ENCODE measurements at regions not wholly inside any gene's neighbourhood (a gene's known extent, or its start where the extent isn't known, plus 50 kb on each side); places are given as distances from the start of the nearest gene placed in this dataset.

- no peak overlapping the region for H3K9ac ChIP-seq (ENCODE audit: low read depth in 1 of 2, low read length in 2 of 2)
- no peaks in the 10 kb centered on the region for H3K36me3 ChIP-seq (ENCODE audit: control insufficient read depth in 2 of 2, insufficient read depth in 2 of 2, low read length in 2 of 2)
- no peak overlapping the region for H3K27ac ChIP-seq (ENCODE audit: low read depth in 2 of 2, low read length in 2 of 2)
- no peaks in the 10 kb centered on the region for H3K4me1 ChIP-seq (ENCODE audit: control insufficient read depth in 2 of 2, insufficient read depth in 2 of 2, low read length in 2 of 2)
- H3K9me3 ChIP-seq (ENCODE audit: control insufficient read depth in 2 of 2, low read length in 2 of 2), result no peaks in the 10 kb centered on the region
- H3K27me3 ChIP-seq (ENCODE audit: control insufficient read depth in 2 of 2, insufficient read depth in 2 of 2, low read length in 2 of 2), result no peaks in the 10 kb centered on the region
- H3K4me3 ChIP-seq (ENCODE audit: low read length in 2 of 2), result no peak overlapping the region
These were observed 96.2 kb upstream of the AKT3 start for GRCh38 chr1:243946253-243946652.

- Histone ChIP-seq H3K9ac (ENCODE audit: low read depth in 1 of 2, low read length in 2 of 2) (no peak overlapping the region), H3K27ac (ENCODE audit: low read depth in 2 of 2, low read length in 2 of 2) (no peak overlapping the region), H3K4me1 (ENCODE audit: control insufficient read depth in 2 of 2, insufficient read depth in 2 of 2, low read length in 2 of 2) (no peaks in the 10 kb centered on the region), H3K4me3 (ENCODE audit: low read length in 2 of 2) (no peak overlapping the region), H3K36me3 (ENCODE audit: control insufficient read depth in 2 of 2, insufficient read depth in 2 of 2, low read length in 2 of 2) (no peaks in the 10 kb centered on the region), H3K27me3 (ENCODE audit: control insufficient read depth in 2 of 2, insufficient read depth in 2 of 2, low read length in 2 of 2) (no peaks in the 10 kb centered on the region), H3K9me3 (ENCODE audit: control insufficient read depth in 2 of 2, low read length in 2 of 2) (no peaks in the 10 kb centered on the region)
These were observed 95.7 kb upstream of the AKT3 start for GRCh38 chr1:243945727-243946126.

DNA sequence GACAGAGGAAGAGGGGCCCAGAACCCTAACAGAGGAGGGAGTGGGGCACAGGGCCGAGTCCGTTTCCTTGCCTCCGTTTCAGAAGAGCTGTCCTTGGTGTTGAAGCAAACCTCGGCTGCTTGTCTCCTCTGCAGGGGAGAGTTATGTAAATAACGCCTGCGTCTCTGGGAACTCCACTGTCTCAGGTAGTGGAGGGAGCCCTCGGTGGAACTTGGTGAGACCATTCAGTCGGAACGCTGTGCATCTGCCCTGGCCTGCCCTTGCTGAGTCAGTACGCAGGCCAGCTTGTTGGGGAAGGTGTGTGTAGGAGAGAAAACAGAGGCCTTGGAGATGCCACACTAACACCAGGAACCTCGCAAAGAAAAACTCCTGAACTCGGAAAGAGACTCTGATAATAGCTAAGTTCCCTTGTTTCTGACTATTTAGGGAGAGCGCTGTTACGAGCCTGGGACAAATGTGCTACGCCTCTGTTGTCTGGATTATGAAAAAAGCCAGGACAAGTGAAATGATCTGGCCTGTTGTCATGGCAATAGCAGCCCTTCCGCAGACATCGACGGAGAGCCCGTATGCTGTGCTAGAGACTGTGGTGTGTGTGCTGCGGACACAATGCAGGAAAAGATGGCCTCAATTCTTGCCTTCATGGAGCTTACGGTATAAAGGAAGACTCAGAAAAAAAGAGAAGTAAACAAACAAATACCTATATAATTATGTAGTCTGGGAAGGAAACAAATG is 94.6 kb upstream of the AKT3 start:
- Histone ChIP-seq H3K27ac (ENCODE audit: low read depth in 2 of 2, low read length in 2 of 2) (no peak overlapping the region), H3K9me3 (ENCODE audit: control insufficient read depth in 2 of 2, low read length in 2 of 2) (no peaks in the 10 kb centered on the region), H3K36me3 (ENCODE audit: control insufficient read depth in 2 of 2, insufficient read depth in 2 of 2, low read length in 2 of 2) (no peaks in the 10 kb centered on the region), H3K4me1 (ENCODE audit: control insufficient read depth in 2 of 2, insufficient read depth in 2 of 2, low read length in 2 of 2) (no peaks in the 10 kb centered on the region), H3K4me3 (ENCODE audit: low read length in 2 of 2) (no peak overlapping the region), H3K9ac (ENCODE audit: low read depth in 1 of 2, low read length in 2 of 2) (no peak overlapping the region), H3K27me3 (ENCODE audit: control insufficient read depth in 2 of 2, insufficient read depth in 2 of 2, low read length in 2 of 2) (no peaks in the 10 kb centered on the region)

- Histone ChIP-seq H3K9me3 (ENCODE audit: control insufficient read depth in 2 of 2, low read length in 2 of 2) (no peaks in the 10 kb centered on the region), H3K9ac (ENCODE audit: low read depth in 1 of 2, low read length in 2 of 2) (no peak overlapping the region), H3K27me3 (ENCODE audit: control insufficient read depth in 2 of 2, insufficient read depth in 2 of 2, low read length in 2 of 2) (no peaks in the 10 kb centered on the region), H3K4me1 (ENCODE audit: control insufficient read depth in 2 of 2, insufficient read depth in 2 of 2, low read length in 2 of 2) (no peaks in the 10 kb centered on the region), H3K4me3 (ENCODE audit: low read length in 2 of 2) (no peak overlapping the region), H3K27ac (ENCODE audit: low read depth in 2 of 2, low read length in 2 of 2) (no peak overlapping the region), H3K36me3 (ENCODE audit: control insufficient read depth in 2 of 2, insufficient read depth in 2 of 2, low read length in 2 of 2) (no peaks in the 10 kb centered on the region)
These were observed 93.8 kb upstream of the AKT3 start for GRCh38 chr1:243943671-243944428.

DNA sequence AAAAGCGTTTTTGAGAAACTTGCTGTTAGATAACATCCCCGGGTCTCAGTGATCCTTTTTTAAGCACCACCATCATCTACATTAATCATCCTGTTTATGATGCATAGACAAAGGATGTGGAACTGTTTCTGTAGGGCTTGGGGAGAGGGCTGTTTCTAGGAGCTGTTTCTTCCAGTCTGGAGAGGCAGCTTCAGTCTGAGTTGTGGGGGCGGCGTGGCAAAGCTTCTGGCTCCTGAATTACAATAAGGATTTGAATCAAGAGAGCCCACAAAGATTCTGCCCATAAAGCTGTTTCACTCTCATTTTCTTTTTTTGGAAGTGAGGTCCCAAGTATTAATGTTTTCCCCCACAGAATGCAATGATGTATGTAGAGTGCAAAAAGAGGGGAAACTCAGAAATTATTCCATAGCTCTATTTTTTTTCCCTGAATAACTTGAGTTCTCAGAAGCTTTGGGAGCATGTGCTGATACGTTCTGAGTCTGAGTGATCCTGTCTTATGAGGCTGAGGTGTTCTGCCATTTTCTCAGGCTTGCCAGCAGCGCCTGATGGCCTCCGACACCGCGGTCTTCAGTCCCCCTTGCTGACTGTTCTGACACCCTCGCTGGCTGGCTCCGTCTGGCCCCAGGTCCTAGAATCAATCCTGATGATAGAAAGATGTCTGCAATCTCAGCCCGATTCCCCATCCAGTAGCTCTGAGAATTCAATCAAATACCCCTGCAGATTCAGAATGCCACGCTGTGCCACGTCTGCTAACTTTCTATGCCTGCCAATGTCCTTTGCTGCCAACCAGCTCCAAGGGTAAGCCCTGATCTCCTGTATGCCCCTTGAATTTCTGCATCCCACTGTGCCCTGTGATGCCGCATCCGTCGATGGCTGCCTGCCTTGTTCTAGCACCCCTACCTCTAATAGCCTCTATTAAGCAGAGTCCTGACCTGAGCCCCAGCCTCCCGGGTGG is 92.4 kb upstream of the AKT3 start:
- no peak overlapping the region for H3K27ac ChIP-seq (ENCODE audit: low read depth in 2 of 2, low read length in 2 of 2)
- H3K9me3 ChIP-seq (ENCODE audit: control insufficient read depth in 2 of 2, low read length in 2 of 2), result no peaks in the 10 kb centered on the region
- no peaks in the 10 kb centered on the region for H3K4me1 ChIP-seq (ENCODE audit: control insufficient read depth in 2 of 2, insufficient read depth in 2 of 2, low read length in 2 of 2)
- H3K4me3 ChIP-seq (ENCODE audit: low read length in 2 of 2), result no peak overlapping the region
- no peak overlapping the region for H3K9ac ChIP-seq (ENCODE audit: low read depth in 1 of 2, low read length in 2 of 2)
- no peaks in the 10 kb centered on the region for H3K27me3 ChIP-seq (ENCODE audit: control insufficient read depth in 2 of 2, insufficient read depth in 2 of 2, low read length in 2 of 2)
- H3K36me3 ChIP-seq (ENCODE audit: control insufficient read depth in 2 of 2, insufficient read depth in 2 of 2, low read length in 2 of 2), result no peaks in the 10 kb centered on the region

- H3K4me1 ChIP-seq (ENCODE audit: control insufficient read depth in 2 of 2, insufficient read depth in 2 of 2, low read length in 2 of 2), result no peaks in the 10 kb centered on the region
- no peak overlapping the region for H3K4me3 ChIP-seq (ENCODE audit: low read length in 2 of 2)
- H3K9me3 ChIP-seq (ENCODE audit: control insufficient read depth in 2 of 2, low read length in 2 of 2), result no peaks in the 10 kb centered on the region
- no peaks in the 10 kb centered on the region for H3K27me3 ChIP-seq (ENCODE audit: control insufficient read depth in 2 of 2, insufficient read depth in 2 of 2, low read length in 2 of 2)
- no peak overlapping the region for H3K9ac ChIP-seq (ENCODE audit: low read depth in 1 of 2, low read length in 2 of 2)
- H3K27ac ChIP-seq (ENCODE audit: low read depth in 2 of 2, low read length in 2 of 2), result no peak overlapping the region
- no peaks in the 10 kb centered on the region for H3K36me3 ChIP-seq (ENCODE audit: control insufficient read depth in 2 of 2, insufficient read depth in 2 of 2, low read length in 2 of 2)
These were observed 90.4 kb upstream of the AKT3 start for GRCh38 chr1:243940451-243940850.

- H3K4me3 ChIP-seq (ENCODE audit: low read length in 2 of 2), result no peak overlapping the region
These were observed 89.3 kb upstream of the AKT3 start for GRCh38 chr1:243939167-243939848.

DNA sequence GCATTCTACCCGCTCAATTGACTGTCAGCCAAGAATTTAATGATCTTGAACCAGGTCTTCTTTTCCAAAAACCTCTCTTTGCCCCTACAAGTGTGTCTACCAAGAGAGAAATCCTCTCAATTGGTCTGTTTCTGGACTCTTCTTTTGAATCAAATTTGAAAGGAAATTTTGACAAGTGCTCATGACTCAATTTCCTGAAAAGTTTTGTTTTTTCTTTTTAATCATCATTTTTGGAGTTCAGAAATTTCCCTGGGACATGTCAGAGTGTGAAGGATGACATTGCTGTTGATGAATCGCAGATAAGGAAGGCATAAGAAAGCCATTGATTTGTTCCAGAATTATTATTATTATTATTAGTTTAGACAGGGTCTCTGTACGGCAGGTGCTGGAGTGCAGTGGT is 88.2 kb upstream of the AKT3 start:
- H3K9me3 ChIP-seq (ENCODE audit: control insufficient read depth in 2 of 2, low read length in 2 of 2), result no peaks in the 10 kb centered on the region
- no peak overlapping the region for H3K9ac ChIP-seq (ENCODE audit: low read depth in 1 of 2, low read length in 2 of 2)
- H3K27me3 ChIP-seq (ENCODE audit: control insufficient read depth in 2 of 2, insufficient read depth in 2 of 2, low read length in 2 of 2), result no peaks in the 10 kb centered on the region
- no peak overlapping the region for H3K27ac ChIP-seq (ENCODE audit: low read depth in 2 of 2, low read length in 2 of 2)
- no peaks in the 10 kb centered on the region for H3K4me1 ChIP-seq (ENCODE audit: control insufficient read depth in 2 of 2, insufficient read depth in 2 of 2, low read length in 2 of 2)
- H3K4me3 ChIP-seq (ENCODE audit: low read length in 2 of 2), result no peak overlapping the region
- H3K36me3 ChIP-seq (ENCODE audit: control insufficient read depth in 2 of 2, insufficient read depth in 2 of 2, low read length in 2 of 2), result no peaks in the 10 kb centered on the region

More at GRCh38 chr1:243939167-243939848, 89.3 kb upstream of the AKT3 start:
- Histone ChIP-seq H3K4me1 (ENCODE audit: control insufficient read depth in 2 of 2, insufficient read depth in 2 of 2, low read length in 2 of 2) (no peaks in the 10 kb centered on the region), H3K27ac (ENCODE audit: low read depth in 2 of 2, low read length in 2 of 2) (no peak overlapping the region), H3K9me3 (ENCODE audit: control insufficient read depth in 2 of 2, low read length in 2 of 2) (no peaks in the 10 kb centered on the region), H3K36me3 (ENCODE audit: control insufficient read depth in 2 of 2, insufficient read depth in 2 of 2, low read length in 2 of 2) (no peaks in the 10 kb centered on the region), H3K9ac (ENCODE audit: low read depth in 1 of 2, low read length in 2 of 2) (no peak overlapping the region), H3K27me3 (ENCODE audit: control insufficient read depth in 2 of 2, insufficient read depth in 2 of 2, low read length in 2 of 2) (no peaks in the 10 kb centered on the region)

DNA sequence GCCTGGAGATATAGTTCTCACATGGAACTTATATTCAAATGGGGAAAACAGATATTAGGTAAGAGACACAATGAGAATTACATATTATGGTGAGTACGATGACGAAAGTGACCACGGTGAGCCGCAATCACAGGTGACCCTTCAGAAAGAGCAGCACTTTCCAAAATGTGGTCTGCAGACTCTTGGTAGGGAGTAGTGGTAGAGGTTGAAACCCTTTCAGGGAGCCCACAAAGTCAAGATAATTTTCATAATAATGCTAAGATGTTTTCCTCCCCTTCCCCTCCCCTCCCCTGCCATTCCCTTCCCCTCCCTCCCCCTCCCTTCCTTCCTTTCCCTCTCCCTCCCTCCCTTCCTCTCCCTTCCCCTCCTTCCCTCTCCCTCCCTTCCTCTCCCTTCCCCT is 83.5 kb upstream of the AKT3 start:
- Histone ChIP-seq H3K9ac (ENCODE audit: low read depth in 1 of 2, low read length in 2 of 2) (no peak overlapping the region), H3K27me3 (ENCODE audit: control insufficient read depth in 2 of 2, insufficient read depth in 2 of 2, low read length in 2 of 2) (no peaks in the 10 kb centered on the region), H3K36me3 (ENCODE audit: control insufficient read depth in 2 of 2, insufficient read depth in 2 of 2, low read length in 2 of 2) (no peaks in the 10 kb centered on the region), H3K9me3 (ENCODE audit: control insufficient read depth in 2 of 2, low read length in 2 of 2) (no peaks in the 10 kb centered on the region), H3K27ac (ENCODE audit: low read depth in 2 of 2, low read length in 2 of 2) (no peak overlapping the region), H3K4me3 (ENCODE audit: low read length in 2 of 2) (no peak overlapping the region), H3K4me1 (ENCODE audit: control insufficient read depth in 2 of 2, insufficient read depth in 2 of 2, low read length in 2 of 2) (no peaks in the 10 kb centered on the region)
